H1 (cell line): ENCODE measurements at regions not wholly inside any gene's neighbourhood (a gene's known extent, or its start where the extent isn't known, plus 50 kb on each side); places are given as distances from the start of the nearest gene placed in this dataset.
A peak's percentile ranks its signal among the peaks of the same experiment; 100 is the strongest.

Experiments
- CTCF ChIA-PET: fragments of 300-600 bp; sonication (Branson Sonifier 250); formaldehyde crosslinking; loops from one replicate; lab custom pipeline; 2021; ENCODE audit not compliant: partially characterized antibody; lab: Charles Lee
- POLR2A ChIA-PET: fragments of 300-600 bp; sonication (Branson Sonifier 250); formaldehyde crosslinking; loops from one replicate; lab custom pipeline; 2021; ENCODE audit warnings: inconsistent platforms; ENCODE audit not compliant: partially characterized antibody; lab: Charles Lee
- DNase-seq, 2 experiments: peaks; one replicate each; pipeline versions ENCODE4 v3.0.0 to v3.0.0-alpha.2; 2010 to 2022; ENCODE audit warnings: low spot score in 2 of 2, low read depth in 1 of 2, mixed read lengths in 1 of 2
- FAIRE-seq: peaks from 2 replicates; lab custom pipeline; 2011; peaks lifted over from hg19 to GRCh38; lab: Jason Lieb, UNC
- H2AFZ ChIP-seq: 2 replicates; pipeline ENCODE4 v1.8.1; 2012; ENCODE audit warnings: low read length, inconsistent platforms
- H2AK5ac ChIP-seq: 2 replicates; pipeline ENCODE4 v1.6.1; 2013; ENCODE audit warnings: low read depth, low read length
- H2BK120ac ChIP-seq: replicated peaks from 2 replicates; pipeline ENCODE3; 2013; ENCODE audit warnings: low read depth, low read length, inconsistent platforms
- H2BK12ac ChIP-seq: 2 replicates; pipeline ENCODE4 v1.6.1; 2013; ENCODE audit warnings: low read depth, low read length
- H2BK15ac ChIP-seq: 2 replicates; pipeline ENCODE4 v1.6.1; 2013; ENCODE audit warnings: low read length
- H2BK20ac ChIP-seq: 2 replicates; pipeline ENCODE4 v1.6.1; 2013; ENCODE audit warnings: low read length
- H2BK5ac ChIP-seq: 2 replicates; pipeline ENCODE4 v1.6.1; 2013; ENCODE audit warnings: low read depth, low read length
- H3K14ac ChIP-seq: 2 replicates; pipeline ENCODE4 v1.6.1; 2013; ENCODE audit warnings: inconsistent platforms; ENCODE audit not compliant: insufficient read length
- H3K18ac ChIP-seq: 2 replicates; pipeline ENCODE4 v1.6.1; 2013; ENCODE audit warnings: low read length; ENCODE audit errors: extremely low read depth
- H3K23ac ChIP-seq: 2 replicates; pipeline ENCODE4 v1.6.1; 2013; ENCODE audit warnings: inconsistent platforms; ENCODE audit not compliant: insufficient read length
- H3K23me2 ChIP-seq: 2 replicates; pipeline ENCODE4 v1.6.1; 2013; ENCODE audit warnings: low read depth, low read length
- H3K27ac ChIP-seq: 2 replicates; pipeline ENCODE4 v1.6.1; 2011; ENCODE audit warnings: low read depth, low read length, inconsistent platforms
- H3K27me3 ChIP-seq, 4 experiments: replicated peaks in 1 of 4; 1 replicate in 1 of 4; 2 replicates in 3 of 4; pipeline versions ENCODE4 v1.6.1 to v1.8.1; 2011 to 2013; ENCODE audit warnings: low read length in 3 of 4, mild to moderate bottlenecking in 3 of 4, inconsistent platforms in 2 of 4, mixed read lengths in 2 of 4, moderate library complexity in 1 of 4; ENCODE audit not compliant: control insufficient read depth in 3 of 4, insufficient read depth in 3 of 4; ENCODE audit errors: extremely low read depth in 1 of 4
- H3K36me3 ChIP-seq, 4 experiments: 2 replicates each; pipeline versions ENCODE4 v1.6.1 to v1.8.1; 2011 to 2013; ENCODE audit warnings: mild to moderate bottlenecking in 4 of 4, low read length in 3 of 4, moderate library complexity in 2 of 4, control low read depth in 1 of 4, inconsistent platforms in 1 of 4; ENCODE audit not compliant: insufficient read depth in 4 of 4, control insufficient read depth in 2 of 4
- H3K4ac ChIP-seq: replicated peaks from 2 replicates; pipeline ENCODE3; 2013; ENCODE audit warnings: low read length, low read depth, mixed read lengths, inconsistent platforms; ENCODE audit not compliant: insufficient read length
- H3K4me1 ChIP-seq, 4 experiments: replicated peaks in 1 of 4; 1 replicate in 1 of 4; 2 replicates in 3 of 4; pipeline versions ENCODE4 v1.6.1 to v1.8.1; 2011 to 2013; ENCODE audit warnings: low read length in 3 of 4, inconsistent platforms in 2 of 4, mixed read lengths in 1 of 4; ENCODE audit not compliant: insufficient read depth in 4 of 4, control insufficient read depth in 3 of 4
- H3K4me2 ChIP-seq, 2 experiments: 2 replicates each; pipeline versions ENCODE4 v1.6.1 to v1.8.1; 2011 to 2013; ENCODE audit warnings: low read depth in 2 of 2, low read length in 2 of 2, control low read depth in 1 of 2, inconsistent platforms in 1 of 2, mild to moderate bottlenecking in 1 of 2; ENCODE audit not compliant: insufficient read depth in 1 of 2
- H3K4me3 ChIP-seq, 4 experiments: fragments of 200-600, 300-600 bp in 1 of 4; sonication (generic), shearing (Covaris generic), sonication (Bioruptor Twin) in 1 of 4; 2 replicates each; pipeline versions ENCODE4 v1.5.1 to v1.8.1; 2011 to 2016; ENCODE audit warnings: low read length in 4 of 4, low read depth in 3 of 4, control low read depth in 2 of 4, inconsistent platforms in 2 of 4, mild to moderate bottlenecking in 2 of 4, mixed read lengths in 1 of 4, moderate library complexity in 1 of 4; ENCODE audit not compliant: insufficient read depth in 2 of 4; ENCODE audit errors: extremely low read depth in 1 of 4
- H3K56ac ChIP-seq: replicated peaks from 2 replicates; pipeline ENCODE3; 2013; ENCODE audit warnings: low read depth, mild to moderate bottlenecking, mixed read lengths, low read length, inconsistent platforms; ENCODE audit not compliant: insufficient read length
- H3K79me1 ChIP-seq: 2 replicates; pipeline ENCODE4 v1.6.1; 2013; ENCODE audit warnings: low read depth, low read length, control low read depth
- H3K79me2 ChIP-seq, 2 experiments: 2 replicates each; pipeline versions ENCODE4 v1.6.1 to v1.8.1; 2012 to 2013; ENCODE audit warnings: low read length in 2 of 2, mild to moderate bottlenecking in 2 of 2, inconsistent platforms in 1 of 2; ENCODE audit not compliant: insufficient read depth in 2 of 2, control insufficient read depth in 1 of 2
- H3K9ac ChIP-seq, 4 experiments: replicated peaks in 1 of 4; 1 replicate in 1 of 4; 2 replicates in 3 of 4; pipeline versions ENCODE4 v1.6.1 to v1.8.1; 2011 to 2013; ENCODE audit warnings: low read depth in 3 of 4, low read length in 3 of 4, control low read depth in 2 of 4, mild to moderate bottlenecking in 2 of 4, moderate library complexity in 2 of 4, inconsistent platforms in 1 of 4; ENCODE audit errors: extremely low read depth in 1 of 4
- H3K9me3 ChIP-seq, 2 experiments: 2 replicates each; pipeline versions ENCODE4 v1.6.1 to v1.8.1; 2012 to 2013; ENCODE audit warnings: mild to moderate bottlenecking in 2 of 2, moderate library complexity in 2 of 2, control low read depth in 1 of 2, inconsistent platforms in 1 of 2, low read depth in 1 of 2, low read length in 1 of 2, mixed read lengths in 1 of 2; ENCODE audit not compliant: insufficient read depth in 2 of 2
- H4K20me1 ChIP-seq, 2 experiments: replicated peaks in 1 of 2; 2 replicates each; pipeline versions ENCODE3 to v1.8.1; 2011 to 2013; ENCODE audit warnings: inconsistent platforms in 2 of 2, low read length in 2 of 2, mild to moderate bottlenecking in 1 of 2; ENCODE audit not compliant: insufficient read depth in 2 of 2, control insufficient read depth in 1 of 2
- H4K5ac ChIP-seq: 2 replicates; pipeline ENCODE4 v1.6.1; 2013; ENCODE audit warnings: low read length, low read depth, mixed read lengths, inconsistent platforms; ENCODE audit not compliant: insufficient read length
- H4K8ac ChIP-seq: 2 replicates; pipeline ENCODE4 v1.8.0; 2013; ENCODE audit warnings: mild to moderate bottlenecking, moderate library complexity, low read length, inconsistent platforms; ENCODE audit not compliant: insufficient read depth; ENCODE audit errors: extremely low read depth
- H4K91ac ChIP-seq: replicated peaks from 2 replicates; pipeline ENCODE3; 2013; ENCODE audit warnings: low read length, mixed read lengths, inconsistent platforms; ENCODE audit not compliant: insufficient read length
- CHD2 ChIP-seq: IDR thresholded peaks from 2 replicates; pipeline ENCODE4 v1.6.1; 2012; ENCODE audit warnings: low read length, improper control_type of control experiment
- E2F6 ChIP-seq: IDR thresholded peaks from 2 replicates; pipeline ENCODE4 v1.6.1; 2012; ENCODE audit warnings: inconsistent platforms
- GABPA ChIP-seq: IDR thresholded peaks from 2 replicates; pipeline ENCODE4 v1.6.1; 2011; ENCODE audit warnings: mild to moderate bottlenecking, low read length, moderate library complexity, borderline replicate concordance; ENCODE audit not compliant: insufficient read depth
- KDM5A ChIP-seq: fragments of 200-600 bp; IDR thresholded peaks from 2 replicates; pipeline ENCODE4 v1.7.1; 2012; ENCODE audit warnings: mild to moderate bottlenecking, low read length, inconsistent platforms, mixed read lengths
- SIN3A ChIP-seq, 2 experiments: IDR thresholded peaks in 1 of 2; conservative IDR thresholded peaks in 1 of 2; 2 replicates each; pipeline ENCODE4 v1.6.1; 2011 to 2012; ENCODE audit warnings: low read length in 2 of 2, improper control_type of control experiment in 1 of 2, low read depth in 1 of 2, mild to moderate bottlenecking in 1 of 2
- SP2 ChIP-seq: IDR thresholded peaks from 2 replicates; pipeline ENCODE4 v1.6.1; 2012; ENCODE audit warnings: mild to moderate bottlenecking, low read length, inconsistent platforms
- TAF1 ChIP-seq: IDR thresholded peaks from 2 replicates; pipeline ENCODE4 v1.6.1; 2011; ENCODE audit warnings: mild to moderate bottlenecking, low read depth, low read length
- TAF7 ChIP-seq: optimal IDR thresholded peaks from 2 replicates; pipeline ENCODE3; 2011; ENCODE audit warnings: low read depth, mild to moderate bottlenecking, inconsistent platforms, low read length, moderate library complexity, borderline replicate concordance
- TCF12 ChIP-seq: IDR thresholded peaks from 2 replicates; pipeline ENCODE4 v1.6.1; 2011; ENCODE audit warnings: low read depth, mild to moderate bottlenecking, low read length
- TEAD4 ChIP-seq: IDR thresholded peaks from 2 replicates; pipeline ENCODE4 v1.6.1; 2012; ENCODE audit warnings: low read depth, low read length, inconsistent platforms, mixed read lengths
- USF2 ChIP-seq: IDR thresholded peaks from 2 replicates; pipeline ENCODE4 v1.6.1; 2011; ENCODE audit warnings: low read length, improper control_type of control experiment
- WGBS, 2 experiments: shearing (Covaris generic) in 1 of 2; methylation state at CpG; one replicate each; pipeline versions ENCODE4 v1.1.6 to v1.1.7; 2013 to 2015; ENCODE audit warnings: low lambda C conversion rate in 2 of 2, mixed read lengths in 2 of 2, inconsistent platforms in 1 of 2, low coverage in 1 of 2, missing lambda C conversion rate in 1 of 2; ENCODE audit not compliant: insufficient replicate concordance in 2 of 2, insufficient coverage in 1 of 2, insufficient read length in 1 of 2; ENCODE audit errors: extremely low coverage in 1 of 2, missing lambda C conversion rate in 1 of 2; 5-methylcytosine and 5-hydroxymethylcytosine counted together

GRCh38 chr18:78681934-78682333 lies 297.7 kb upstream of the SALL3 start:
- DNase-seq, result no peak
- no peak for TF ChIP-seq USF2
- TF ChIP-seq SIN3A (conservative IDR thresholded peaks at IDR 0.05 in 1 of 2, IDR thresholded peaks at IDR 0.05 in 1 of 2; ENCODE audit: low read depth in 1 of 2, low read length in 2 of 2), result no peak
- TF ChIP-seq TEAD4, result no peak
- TF ChIP-seq TCF12, result no peak
- no peak for TF ChIP-seq E2F6
- TF ChIP-seq CHD2, result no peak
- no peak for TF ChIP-seq KDM5A
- TF ChIP-seq TAF1, result no peak
- TF ChIP-seq SP2, result no peak
- TF ChIP-seq GABPA, result no peak
- TF ChIP-seq TAF7, result no peak
- POLR2A ChIA-PET, result no interaction called here

More at GRCh38 chr18:78681934-78682333, 297.7 kb upstream of the SALL3 start:
- H3K4ac ChIP-seq, result no peak overlapping the region
- H2AFZ ChIP-seq, result no peak overlapping the region
- no peaks in the 10 kb centered on the region; a peak in 1 of 7 replicates for H3K4me1 ChIP-seq
- H3K56ac ChIP-seq, result no peak overlapping the region
- no peak overlapping the region for H4K5ac ChIP-seq
- no peak overlapping the region for H2BK20ac ChIP-seq
- H3K79me1 ChIP-seq, result no peaks in the 10 kb centered on the region
- no peak overlapping the region for H2BK5ac ChIP-seq
- no peak overlapping the region; the same call in 1 of the 2 replicates for H2BK15ac ChIP-seq
- H3K9ac ChIP-seq, result no peak overlapping the region
- no peak overlapping the region for H3K4me3 ChIP-seq
- H3K23me2 ChIP-seq, result no peaks in the 10 kb centered on the region
- no peak overlapping the region for H3K14ac ChIP-seq
- no peak overlapping the region for H2BK120ac ChIP-seq
- H3K27me3 ChIP-seq, result no peaks in the 10 kb centered on the region
- H4K91ac ChIP-seq, result no peak overlapping the region
- H4K20me1 ChIP-seq, result no peaks in the 10 kb centered on the region
- H3K4me2 ChIP-seq, result no peak overlapping the region
- no peak overlapping the region for H3K23ac ChIP-seq
- no peak overlapping the region for H3K18ac ChIP-seq
- H2BK12ac ChIP-seq, result no peak overlapping the region
- WGBS, 2 experiments, result 96% methylated on average over 12 of the region's 12 CpGs; no CpG with 5 or more reads in 1 of the 2 experiments
- FAIRE-seq, result no peak
- H4K8ac ChIP-seq, result peak overlapping the region; percentile 39; the same call in 1 of the 2 replicates
- no peaks in the 10 kb centered on the region for H3K9me3 ChIP-seq
- CTCF ChIA-PET, result no interaction called here
- H3K27ac ChIP-seq, result no peak overlapping the region
- no peaks in the 10 kb centered on the region for H3K36me3 ChIP-seq
- no peaks in the 10 kb centered on the region for H3K79me2 ChIP-seq
- H2AK5ac ChIP-seq, result no peak overlapping the region
